Gastroesophageal sphincter (tissue), 3 donors: ENCODE measurements at regions not wholly inside any gene's neighbourhood (a gene's known extent, or its start where the extent isn't known, plus 50 kb on each side); places are given as distances from the start of the nearest gene placed in this dataset.

Source experiments
- CTCF ChIP-seq, 4 experiments: fragments of 200-600 bp in 2 of 4; fragments of 450-650 bp in 2 of 4; sonication (generic) in 1 of 4; IDR thresholded peaks; one replicate each; pipeline ENCODE4 v1.5.1; 2017 to 2019; ENCODE audit warnings: antibody characterized with exemption in 4 of 4, mild to moderate bottlenecking in 2 of 4, moderate library complexity in 2 of 4
- POLR2A ChIP-seq, 2 donors: fragments of 450-650 bp; IDR thresholded peaks; one replicate each; pipeline ENCODE4 v1.6.1; 2017; ENCODE audit warnings: antibody characterized with exemption in 2 of 2, mild to moderate bottlenecking in 2 of 2, moderate library complexity in 1 of 2
- POLR2AphosphoS5 ChIP-seq: sonication (generic); formaldehyde crosslinking; IDR thresholded peaks from one replicate; pipeline ENCODE4 v1.6.1; 2017; ENCODE audit warnings: antibody characterized with exemption

- TF ChIP-seq POLR2A (IDR thresholded peaks at IDR 0.05), result no peak
- TF ChIP-seq CTCF (IDR thresholded peaks at IDR 0.05), result no peak
- no peak for TF ChIP-seq POLR2AphosphoS5
These were observed 346.2 kb downstream of the FOXL1 start for GRCh38 chr16:86924537-86924936.
